Natural killer cell treated with Interleukin-12 subunit alpha and Interleukin-12 subunit beta and Interleukin-15 and Interleukin-18, amount 100 ng/mL, for 72 hours (primary cell): ENCODE measurements at regions not wholly inside any gene's neighbourhood (a gene's known extent, or its start where the extent isn't known, plus 50 kb on each side); places are given as distances from the start of the nearest gene placed in this dataset.

ENCODE experiments used
- ATAC-seq, 2 donors: fragments of 150-1000 bp; cut with Tn5 transposase in 1 of 2; sonication (Bioruptor Pico), chemical (Tn5 transposase) in 1 of 2; 2 replicates each; pipeline ENCODE4 v1.10.0; 2021
- DNase-seq: peaks from one replicate; pipeline ENCODE4 v3.0.0; 2022; ENCODE audit warnings: low spot score
- H3K27ac Mint-ChIP-seq, 2 donors: 1 replicate in 1 of 2; 2 replicates in 1 of 2; pipeline ENCODE4 v1.8.0; 2022; ENCODE audit warnings: mixed read lengths in 2 of 2, mild to moderate bottlenecking in 1 of 2, moderate library complexity in 1 of 2
- H3K27me3 Mint-ChIP-seq, 2 donors: 1 replicate in 1 of 2; 2 replicates in 1 of 2; pipeline ENCODE4 v1.8.0; 2022; ENCODE audit warnings: mixed read lengths in 2 of 2
- H3K36me3 Mint-ChIP-seq: one replicate; pipeline ENCODE4 v1.8.0; 2022; ENCODE audit warnings: mixed read lengths
- H3K4me1 Mint-ChIP-seq, 2 donors: 1 replicate in 1 of 2; 2 replicates in 1 of 2; pipeline ENCODE4 v1.8.0; 2022; ENCODE audit warnings: low read depth in 2 of 2, mixed read lengths in 2 of 2, mild to moderate bottlenecking in 1 of 2
- H3K4me3 Mint-ChIP-seq: one replicate; pipeline ENCODE4 v1.8.0; 2022; ENCODE audit warnings: mixed read lengths
- H3K9me3 Mint-ChIP-seq: 2 replicates; pipeline ENCODE4 v1.8.0; 2022; ENCODE audit warnings: mixed read lengths

- no peaks in the 10 kb centered on the region for H3K9me3 Mint-ChIP-seq
- peaks cover 0 to 5% of the 10 kb centered on the region in 2 donors for H3K27me3 Mint-ChIP-seq
- DNase-seq (no peak), ATAC-seq (no peak)
- H3K36me3 Mint-ChIP-seq = no peaks in the 10 kb centered on the region
- H3K4me3 Mint-ChIP-seq = no peak overlapping the region
- no peak overlapping the region for H3K27ac Mint-ChIP-seq
- no peaks in the 10 kb centered on the region for H3K4me1 Mint-ChIP-seq
These were observed 657.4 kb downstream of the AJAP1 start for GRCh38 chr1:5311634-5312292.

DNA sequence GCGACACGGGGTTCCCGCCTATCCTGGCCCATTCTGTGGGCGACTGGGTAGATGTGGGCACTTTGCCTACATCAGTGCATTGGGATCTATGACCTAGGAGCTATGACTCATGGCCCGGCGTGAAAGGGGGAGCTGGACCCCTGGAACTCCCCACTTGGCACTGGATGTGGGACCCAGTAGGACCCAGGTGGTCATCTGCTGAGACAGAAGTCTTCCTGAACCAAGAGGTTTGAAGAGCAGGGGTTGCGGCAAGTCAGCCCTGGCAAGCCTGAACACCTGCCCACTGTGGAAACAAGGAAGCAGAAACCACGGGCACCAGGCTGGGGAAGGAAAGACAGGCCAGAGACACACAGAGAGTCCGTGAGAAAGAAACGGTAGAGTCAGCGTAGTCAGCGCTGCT is 656.7 kb downstream of the AJAP1 start:
- DNase-seq = no peak
- no peak overlapping the region for H3K27ac Mint-ChIP-seq
- no peak overlapping the region for H3K4me3 Mint-ChIP-seq
- H3K36me3 Mint-ChIP-seq = no peaks in the 10 kb centered on the region
- H3K9me3 Mint-ChIP-seq = no peaks in the 10 kb centered on the region
- no peaks in the 10 kb centered on the region for H3K4me1 Mint-ChIP-seq
- peaks cover 0 to 5% of the 10 kb centered on the region in 2 donors for H3K27me3 Mint-ChIP-seq
- ATAC-seq = no peak

DNA sequence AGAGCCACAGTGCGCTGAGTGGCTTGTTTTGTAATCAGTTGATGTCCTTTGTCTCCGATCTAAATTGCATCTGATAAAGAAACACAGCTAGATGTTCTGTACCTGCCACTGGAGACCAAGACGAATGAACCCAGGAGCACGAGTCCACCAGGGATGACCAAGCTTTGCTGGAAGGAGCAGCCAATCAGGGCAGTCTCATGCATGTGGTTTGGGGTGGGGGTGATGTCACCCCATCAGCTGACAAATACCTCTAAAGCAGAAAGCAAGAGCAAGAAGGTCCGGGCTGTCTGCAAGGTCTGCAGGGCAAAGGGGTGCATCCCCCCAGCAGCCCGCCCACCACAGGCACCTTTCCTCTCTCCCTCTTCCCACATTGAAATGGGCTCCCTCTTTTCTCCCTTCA is 653.8 kb downstream of the AJAP1 start:
- H3K4me1 Mint-ChIP-seq = no peaks in the 10 kb centered on the region
- DNase-seq (no peak), ATAC-seq (no peak)
- no peaks in the 10 kb centered on the region for H3K9me3 Mint-ChIP-seq
- no peaks in the 10 kb centered on the region for H3K36me3 Mint-ChIP-seq
- H3K27me3 Mint-ChIP-seq = no peaks in the 10 kb centered on the region
- no peak overlapping the region for H3K27ac Mint-ChIP-seq
- H3K4me3 Mint-ChIP-seq = no peak overlapping the region

- no peak for ATAC-seq
- no peak overlapping the region for H3K27ac Mint-ChIP-seq
- no peak for DNase-seq
- H3K36me3 Mint-ChIP-seq = no peaks in the 10 kb centered on the region
- H3K9me3 Mint-ChIP-seq = no peaks in the 10 kb centered on the region
- no peaks in the 10 kb centered on the region for H3K4me1 Mint-ChIP-seq
- H3K27me3 Mint-ChIP-seq = peaks cover 4 to 13% of the 10 kb centered on the region in 2 donors
- H3K4me3 Mint-ChIP-seq = no peak overlapping the region
These were observed 650.3 kb downstream of the AJAP1 start for GRCh38 chr1:5304702-5305101.

DNA sequence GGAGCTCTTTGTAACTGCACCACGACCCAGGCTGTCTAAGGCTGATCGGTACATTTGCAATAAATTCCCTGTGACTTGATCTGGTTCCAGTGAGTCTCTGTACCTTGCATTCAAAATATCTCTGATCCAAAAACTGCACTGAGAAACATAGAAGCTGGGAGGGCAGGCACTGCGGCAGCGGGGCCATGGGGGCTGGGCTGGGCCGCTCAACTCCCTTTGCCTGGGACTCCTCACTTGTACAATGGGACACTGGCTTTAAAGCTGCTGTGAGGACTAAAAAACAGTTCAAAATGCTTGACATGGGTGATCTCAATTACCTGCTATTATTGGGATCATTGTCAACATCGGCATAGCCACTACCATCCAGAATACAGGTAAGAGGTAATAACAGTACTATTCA is 644.0 kb downstream of the AJAP1 start:
- DNase-seq = no peak

DNA sequence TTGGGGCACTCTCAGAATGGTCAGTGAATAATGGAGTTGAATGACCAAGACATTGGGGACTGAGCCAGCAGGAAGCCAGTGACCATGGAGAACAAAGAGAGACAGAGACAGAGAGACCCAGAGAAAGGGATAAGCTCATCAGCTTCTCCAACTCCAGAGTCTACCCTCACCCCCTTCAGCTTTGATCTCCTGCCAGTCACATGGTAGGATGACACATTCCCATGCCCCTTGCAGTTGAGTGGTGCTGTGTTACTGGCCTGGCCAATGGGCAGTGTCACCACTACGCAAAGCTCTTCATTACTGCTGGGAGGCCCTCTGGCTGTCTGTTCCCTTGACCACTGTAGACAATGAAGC is 643.5 kb downstream of the AJAP1 start:
- ATAC-seq = peak in 1 of 2 donors; percentile 26
- Mint-ChIP-seq H3K9me3 (no peaks in the 10 kb centered on the region), H3K27me3 (peaks cover 4 to 22% of the 10 kb centered on the region in 2 donors), H3K27ac (no peak overlapping the region), H3K36me3 (no peaks in the 10 kb centered on the region), H3K4me3 (no peak overlapping the region), H3K4me1 (no peaks in the 10 kb centered on the region)
- no peak for DNase-seq

More for the DNA sequence above, 644.0 kb downstream of the AJAP1 start:
- H3K4me1 Mint-ChIP-seq = no peaks in the 10 kb centered on the region
- no peak overlapping the region for H3K4me3 Mint-ChIP-seq
- H3K36me3 Mint-ChIP-seq = no peaks in the 10 kb centered on the region
- ATAC-seq = no peak
- no peaks in the 10 kb centered on the region for H3K9me3 Mint-ChIP-seq
- no peak overlapping the region for H3K27ac Mint-ChIP-seq
- peaks cover 4 to 22% of the 10 kb centered on the region in 2 donors for H3K27me3 Mint-ChIP-seq

DNA sequence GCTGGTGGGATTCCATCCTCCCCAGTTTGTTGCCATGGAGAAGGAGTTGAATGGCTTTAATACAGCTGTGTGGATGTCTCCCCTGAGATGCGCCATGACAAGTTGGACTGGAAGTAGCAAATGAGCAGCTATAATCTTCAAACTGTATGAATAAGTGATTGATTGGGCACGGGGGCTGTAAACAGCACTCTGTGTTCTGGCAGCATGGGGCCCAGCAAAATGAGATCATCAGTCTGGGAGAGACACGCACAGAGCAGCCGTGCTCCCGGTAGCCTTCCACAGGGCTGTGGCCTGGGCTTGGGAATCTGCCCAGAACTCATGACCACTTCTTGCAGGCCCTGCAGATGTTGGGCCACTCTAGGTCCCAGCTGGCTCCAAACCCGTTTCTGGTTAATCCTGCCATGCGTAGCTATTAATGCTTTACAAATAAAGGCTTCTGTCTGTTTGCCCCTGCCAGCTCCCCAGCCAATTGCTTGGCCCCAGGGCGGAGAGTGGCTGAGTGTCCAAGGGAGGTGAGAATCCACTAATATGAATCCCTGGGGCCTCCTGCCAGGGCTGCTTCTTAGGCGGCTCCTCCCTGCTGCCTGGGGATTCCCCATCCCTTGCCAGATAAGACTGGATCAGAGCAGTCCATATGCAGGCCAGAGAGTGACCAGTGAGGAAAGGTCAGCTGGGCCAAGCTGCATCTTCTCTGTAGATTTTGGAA is 642.9 kb downstream of the AJAP1 start:
- no peak for DNase-seq
- Mint-ChIP-seq H3K4me3 (no peak overlapping the region), H3K4me1 (no peaks in the 10 kb centered on the region), H3K9me3 (no peaks in the 10 kb centered on the region), H3K36me3 (no peaks in the 10 kb centered on the region), H3K27ac (no peak overlapping the region), H3K27me3 (peaks cover 4 to 18% of the 10 kb centered on the region in 2 donors)
- peak in 1 of 2 donors; percentile 12 for ATAC-seq

GRCh38 chr1:5296557-5297179 is 642.3 kb downstream of the AJAP1 start:
- no peaks in the 10 kb centered on the region for H3K4me1 Mint-ChIP-seq
- no peak overlapping the region for H3K4me3 Mint-ChIP-seq
- no peaks in the 10 kb centered on the region for H3K9me3 Mint-ChIP-seq
- ATAC-seq (no peak), DNase-seq (no peak)
- no peak overlapping the region for H3K27ac Mint-ChIP-seq
- peaks cover 4 to 11% of the 10 kb centered on the region in 2 donors for H3K27me3 Mint-ChIP-seq
- H3K36me3 Mint-ChIP-seq = no peaks in the 10 kb centered on the region

- peaks cover 4 to 10% of the 10 kb centered on the region in 2 donors for H3K27me3 Mint-ChIP-seq
- no peak overlapping the region for H3K27ac Mint-ChIP-seq
- no peak for ATAC-seq
- H3K4me1 Mint-ChIP-seq = no peaks in the 10 kb centered on the region
- H3K4me3 Mint-ChIP-seq = no peak overlapping the region
- no peak for DNase-seq
- no peaks in the 10 kb centered on the region for H3K36me3 Mint-ChIP-seq
- no peaks in the 10 kb centered on the region for H3K9me3 Mint-ChIP-seq
These were observed 641.7 kb downstream of the AJAP1 start for GRCh38 chr1:5296095-5296494.

DNA sequence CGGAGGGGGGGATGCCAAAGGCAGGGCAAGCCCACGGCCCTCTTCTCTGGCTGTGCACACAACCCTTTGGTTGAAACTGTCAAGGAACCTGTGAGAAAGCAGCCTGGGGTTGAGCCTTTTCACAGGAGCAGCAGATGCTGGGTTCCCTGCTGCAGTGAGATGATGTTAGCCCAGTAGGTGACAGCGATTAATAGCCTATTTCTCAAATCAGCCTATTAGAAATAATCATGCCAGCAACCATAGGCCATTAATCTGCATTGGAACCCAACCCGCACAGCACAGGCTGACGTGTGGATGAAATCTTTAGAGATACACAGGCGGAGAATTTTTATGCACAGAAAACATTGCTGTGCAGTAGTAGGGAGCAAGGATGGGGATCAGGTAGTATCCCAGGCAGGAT is 637.5 kb downstream of the AJAP1 start:
- Mint-ChIP-seq H3K9me3 (no peaks in the 10 kb centered on the region), H3K36me3 (no peaks in the 10 kb centered on the region), H3K27ac (no peak overlapping the region), H3K4me1 (no peaks in the 10 kb centered on the region), H3K4me3 (no peak overlapping the region), H3K27me3 (no peaks in the 10 kb centered on the region)
- no peak for DNase-seq
- no peak for ATAC-seq

DNA sequence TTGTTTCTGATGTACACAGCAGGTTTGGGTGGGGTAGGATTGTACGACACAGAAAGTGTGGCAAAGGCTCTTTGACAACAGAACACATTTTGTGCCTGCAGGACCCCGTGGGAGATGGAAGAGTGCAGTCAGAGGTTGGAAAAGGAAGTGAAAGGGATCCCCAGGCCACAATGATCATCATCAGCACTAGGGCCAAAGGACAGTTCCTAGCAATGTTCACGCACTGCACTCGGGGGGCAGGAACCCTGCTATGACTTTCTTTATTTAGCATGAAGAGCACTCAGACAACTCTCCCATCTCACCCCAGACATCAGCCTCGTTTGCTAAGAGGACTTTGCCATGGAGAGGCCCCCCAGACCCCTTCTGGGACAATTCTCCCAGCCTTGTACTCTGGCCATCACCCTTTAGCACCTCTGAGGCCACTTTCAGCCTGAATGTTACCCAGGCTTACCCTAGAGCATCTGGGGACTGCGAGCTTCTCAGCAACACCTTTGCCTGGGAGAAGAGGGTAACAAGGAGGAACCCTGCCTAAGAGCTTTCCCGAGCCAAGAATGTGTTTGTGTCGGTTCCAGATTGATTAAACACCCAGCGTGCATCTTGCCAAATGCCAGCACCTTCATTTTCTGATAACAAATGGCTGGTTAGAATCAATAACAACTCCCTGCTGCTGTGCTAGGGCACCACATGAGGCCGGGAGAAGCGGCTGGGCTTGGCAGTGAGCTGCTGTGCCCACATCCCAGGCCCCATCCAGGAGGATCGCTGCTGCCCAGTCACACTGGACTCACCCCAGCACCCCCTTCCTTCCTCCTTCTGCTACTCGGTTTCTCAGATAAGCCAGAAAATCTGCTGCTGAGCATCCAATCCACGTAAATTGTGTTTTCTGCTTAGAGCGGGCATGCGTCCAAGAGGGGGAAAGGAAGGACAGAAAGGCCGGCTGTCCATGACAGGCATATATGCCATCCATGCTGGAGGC is 633.1 kb downstream of the AJAP1 start:
- no peak overlapping the region for H3K27ac Mint-ChIP-seq
- no peaks in the 10 kb centered on the region for H3K36me3 Mint-ChIP-seq
- DNase-seq (no peak), ATAC-seq (no peak)
- no peaks in the 10 kb centered on the region for H3K4me1 Mint-ChIP-seq
- no peak overlapping the region for H3K4me3 Mint-ChIP-seq
- no peaks in the 10 kb centered on the region for H3K9me3 Mint-ChIP-seq
- H3K27me3 Mint-ChIP-seq = peaks cover 8 to 9% of the 10 kb centered on the region in 2 donors

GRCh38 chr1:5286244-5286643 is 631.8 kb downstream of the AJAP1 start:
- Mint-ChIP-seq H3K4me3 (no peak overlapping the region), H3K27me3 (peaks cover 9 to 12% of the 10 kb centered on the region in 2 donors), H3K4me1 (no peaks in the 10 kb centered on the region), H3K9me3 (no peaks in the 10 kb centered on the region), H3K36me3 (no peaks in the 10 kb centered on the region), H3K27ac (no peak overlapping the region)
- DNase-seq (no peak), ATAC-seq (no peak)

DNA sequence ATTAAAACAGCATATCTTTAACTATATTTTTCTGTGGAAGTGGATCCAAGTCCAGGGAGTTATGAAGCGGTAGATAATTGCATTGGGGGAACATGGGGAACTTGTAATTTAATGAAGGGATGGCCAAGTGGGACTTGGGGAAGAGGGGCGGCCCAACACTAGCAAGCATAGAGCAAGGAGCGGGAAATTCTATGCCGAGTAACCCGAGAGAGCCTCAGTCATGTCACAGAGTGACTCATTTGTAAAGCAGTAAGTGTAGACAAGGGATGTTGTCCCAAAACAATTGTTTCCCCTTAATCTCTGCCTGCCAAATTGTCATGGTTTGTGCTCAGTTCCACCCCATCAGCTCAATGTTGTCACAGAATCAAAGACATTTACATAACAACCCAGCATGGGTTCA is 620.1 kb downstream of the AJAP1 start:
- no peak for ATAC-seq
- Mint-ChIP-seq H3K4me1 (no peaks in the 10 kb centered on the region), H3K4me3 (no peak overlapping the region), H3K9me3 (no peaks in the 10 kb centered on the region), H3K36me3 (no peaks in the 10 kb centered on the region), H3K27me3 (peaks cover 6 to 8% of the 10 kb centered on the region in 2 donors), H3K27ac (no peak overlapping the region)
- no peak for DNase-seq
